ENCODE measurements at regions not wholly inside any gene's neighbourhood (a gene's known extent, or its start where the extent isn't known, plus 50 kb on each side); places are given as distances from the start of the nearest gene placed in this dataset.

DNA sequence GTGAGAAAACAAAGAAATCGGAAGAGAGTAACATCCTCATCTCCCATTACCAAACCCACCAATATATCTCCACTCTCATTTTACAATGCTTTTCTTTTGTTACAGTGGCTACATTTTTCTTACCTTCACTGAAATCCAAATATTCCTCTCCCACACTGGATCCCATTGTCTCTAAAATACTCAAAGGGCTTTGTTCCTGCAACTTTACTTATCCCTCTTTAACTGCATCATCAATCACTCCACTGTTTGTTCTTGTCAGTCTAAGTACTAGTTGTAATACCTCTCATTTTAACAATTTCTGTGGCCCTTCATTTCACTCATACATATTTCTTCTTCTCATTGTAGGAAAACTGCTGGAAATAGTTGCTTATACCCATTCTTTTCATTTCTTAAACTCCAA is 464.2 kb upstream of the PIK3C3 start:
- DNase-seq (no peak), FAIRE-seq (no peak)
- Histone ChIP-seq H3K36me3 (ENCODE audit: control insufficient read depth in 2 of 3, insufficient read depth in 3 of 3, low read length in 3 of 3) (no peaks in the 10 kb centered on the region), H3K4me3 (ENCODE audit: low read length in 3 of 3) (no peak overlapping the region), H3K9ac (ENCODE audit: low read length in 3 of 3) (no peak overlapping the region), H3K27me3 (ENCODE audit: control insufficient read depth, insufficient read depth, low read length) (no peaks in the 10 kb centered on the region), H3K4me1 (ENCODE audit: control insufficient read depth in 2 of 3, insufficient read depth in 2 of 3, low read depth in 1 of 3, low read length in 3 of 3) (no peaks in the 10 kb centered on the region), H3K9me3 (ENCODE audit: control insufficient read depth in 2 of 3, insufficient read depth in 1 of 3, low read length in 3 of 3) (no peaks in the 10 kb centered on the region), H3K27ac (ENCODE audit: low read depth in 2 of 2, low read length in 2 of 2) (no peak overlapping the region)
- intact Hi-C loops (cut with DNase I) = no loop called here
- TF ChIP-seq, protein P1, sequence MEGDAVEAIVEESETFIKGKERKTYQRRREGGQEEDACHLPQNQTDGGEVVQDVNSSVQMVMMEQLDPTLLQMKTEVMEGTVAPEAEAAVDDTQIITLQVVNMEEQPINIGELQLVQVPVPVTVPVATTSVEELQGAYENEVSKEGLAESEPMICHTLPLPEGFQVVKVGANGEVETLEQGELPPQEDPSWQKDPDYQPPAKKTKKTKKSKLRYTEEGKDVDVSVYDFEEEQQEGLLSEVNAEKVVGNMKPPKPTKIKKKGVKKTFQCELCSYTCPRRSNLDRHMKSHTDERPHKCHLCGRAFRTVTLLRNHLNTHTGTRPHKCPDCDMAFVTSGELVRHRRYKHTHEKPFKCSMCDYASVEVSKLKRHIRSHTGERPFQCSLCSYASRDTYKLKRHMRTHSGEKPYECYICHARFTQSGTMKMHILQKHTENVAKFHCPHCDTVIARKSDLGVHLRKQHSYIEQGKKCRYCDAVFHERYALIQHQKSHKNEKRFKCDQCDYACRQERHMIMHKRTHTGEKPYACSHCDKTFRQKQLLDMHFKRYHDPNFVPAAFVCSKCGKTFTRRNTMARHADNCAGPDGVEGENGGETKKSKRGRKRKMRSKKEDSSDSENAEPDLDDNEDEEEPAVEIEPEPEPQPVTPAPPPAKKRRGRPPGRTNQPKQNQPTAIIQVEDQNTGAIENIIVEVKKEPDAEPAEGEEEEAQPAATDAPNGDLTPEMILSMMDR (IDR thresholded peaks at IDR 0.05; ENCODE audit: borderline replicate concordance, extremely low read depth, insufficient read depth) = no peak

GRCh38 chr18:41486575-41486974 is 468.5 kb upstream of the PIK3C3 start:
- no peak overlapping the region for H3K9ac ChIP-seq (ENCODE audit: low read length in 3 of 3)
- no peak overlapping the region for H3K4me3 ChIP-seq (ENCODE audit: low read length in 3 of 3)
- no peaks in the 10 kb centered on the region for H3K27me3 ChIP-seq (ENCODE audit: control insufficient read depth, insufficient read depth, low read length)
- H3K27ac ChIP-seq (ENCODE audit: low read depth in 2 of 2, low read length in 2 of 2) = no peak overlapping the region
- no peaks in the 10 kb centered on the region for H3K36me3 ChIP-seq (ENCODE audit: control insufficient read depth in 2 of 3, insufficient read depth in 3 of 3, low read length in 3 of 3)
- no peaks in the 10 kb centered on the region for H3K9me3 ChIP-seq (ENCODE audit: control insufficient read depth in 2 of 3, insufficient read depth in 1 of 3, low read length in 3 of 3)
- intact Hi-C loops (cut with DNase I) = no loop called here
- TF ChIP-seq, protein P1 (IDR thresholded peaks at IDR 0.05; ENCODE audit: borderline replicate concordance, extremely low read depth, insufficient read depth) = no peak
- H3K4me1 ChIP-seq (ENCODE audit: control insufficient read depth in 2 of 3, insufficient read depth in 2 of 3, low read depth in 1 of 3, low read length in 3 of 3) = no peaks in the 10 kb centered on the region
- no peak for FAIRE-seq
- DNase-seq = no peak

DNA sequence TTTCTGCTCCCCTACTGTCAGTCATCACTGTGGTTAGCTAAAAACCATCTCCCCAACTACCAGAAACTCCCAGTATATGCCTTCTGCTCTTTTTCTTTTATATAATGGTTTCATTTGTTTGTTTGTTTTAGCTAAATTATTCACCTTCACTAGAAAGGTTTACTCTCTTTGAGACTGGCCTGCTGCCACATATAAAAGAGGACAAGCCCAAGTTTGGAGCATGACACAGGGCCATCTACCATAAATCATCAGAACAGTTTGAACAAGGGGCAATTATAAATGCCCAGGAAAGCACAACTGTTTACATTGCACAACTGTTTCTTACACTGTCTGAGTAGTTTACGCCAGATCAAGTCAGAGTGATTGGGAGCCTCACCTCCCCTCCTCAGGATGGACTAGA is 471.0 kb upstream of the PIK3C3 start:
- DNase-seq (no peak), FAIRE-seq (no peak)
- H3K4me3 ChIP-seq (ENCODE audit: low read length in 3 of 3) = no peak overlapping the region
- no peaks in the 10 kb centered on the region for H3K9me3 ChIP-seq (ENCODE audit: control insufficient read depth in 2 of 3, insufficient read depth in 1 of 3, low read length in 3 of 3)
- intact Hi-C loops (cut with DNase I) = no loop called here
- H3K4me1 ChIP-seq (ENCODE audit: control insufficient read depth in 2 of 3, insufficient read depth in 2 of 3, low read depth in 1 of 3, low read length in 3 of 3) = no peaks in the 10 kb centered on the region
- H3K27ac ChIP-seq (ENCODE audit: low read depth in 2 of 2, low read length in 2 of 2) = no peak overlapping the region
- no peaks in the 10 kb centered on the region for H3K36me3 ChIP-seq (ENCODE audit: control insufficient read depth in 2 of 3, insufficient read depth in 3 of 3, low read length in 3 of 3)
- H3K9ac ChIP-seq (ENCODE audit: low read length in 3 of 3) = no peak overlapping the region
- H3K27me3 ChIP-seq (ENCODE audit: control insufficient read depth, insufficient read depth, low read length) = no peaks in the 10 kb centered on the region
- TF ChIP-seq, protein P1 (IDR thresholded peaks at IDR 0.05; ENCODE audit: borderline replicate concordance, extremely low read depth, insufficient read depth) = no peak

DNA sequence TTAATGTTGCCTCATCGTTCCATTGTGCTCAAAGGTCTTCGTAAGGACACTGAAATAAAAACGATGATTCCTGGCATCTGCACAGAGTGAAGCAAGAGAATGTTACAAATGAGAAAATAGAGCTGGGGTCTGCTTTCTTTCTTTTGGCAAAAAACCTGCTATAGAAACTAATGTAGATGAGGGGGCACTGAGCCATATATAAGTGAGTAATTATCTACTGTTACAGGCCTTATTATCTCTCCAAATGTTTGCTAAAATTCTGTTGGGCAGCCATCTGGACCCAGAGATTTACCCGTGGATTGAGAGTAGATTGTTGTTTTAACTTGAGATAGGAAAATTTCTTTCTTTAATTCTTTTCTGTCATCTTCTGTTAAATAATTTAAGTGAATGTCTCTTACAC is 472.5 kb upstream of the PIK3C3 start:
- H3K27ac ChIP-seq (ENCODE audit: low read depth in 2 of 2, low read length in 2 of 2) = no peak overlapping the region
- no peaks in the 10 kb centered on the region for H3K27me3 ChIP-seq (ENCODE audit: control insufficient read depth, insufficient read depth, low read length)
- H3K4me3 ChIP-seq (ENCODE audit: low read length in 3 of 3) = no peak overlapping the region
- intact Hi-C loops (cut with DNase I) = no loop called here
- DNase-seq (no peak), FAIRE-seq (no peak)
- TF ChIP-seq, protein P1 (IDR thresholded peaks at IDR 0.05; ENCODE audit: borderline replicate concordance, extremely low read depth, insufficient read depth) = no peak
- H3K9me3 ChIP-seq (ENCODE audit: control insufficient read depth in 2 of 3, insufficient read depth in 1 of 3, low read length in 3 of 3) = no peaks in the 10 kb centered on the region
- H3K9ac ChIP-seq (ENCODE audit: low read length in 3 of 3) = no peak overlapping the region
- H3K4me1 ChIP-seq (ENCODE audit: control insufficient read depth in 2 of 3, insufficient read depth in 2 of 3, low read depth in 1 of 3, low read length in 3 of 3) = no peaks in the 10 kb centered on the region
- H3K36me3 ChIP-seq (ENCODE audit: control insufficient read depth in 2 of 3, insufficient read depth in 3 of 3, low read length in 3 of 3) = no peaks in the 10 kb centered on the region
